ENCODE measurements at regions not wholly inside any gene's neighbourhood (a gene's known extent, or its start where the extent isn't known, plus 50 kb on each side); places are given as distances from the start of the nearest gene placed in this dataset.

GRCh38 chr6:50259903-50260302, 210.2 kb upstream of the DEFB112 start:
- no peak overlapping the region for H3K4me3 ChIP-seq (ENCODE audit: insufficient read depth, low read length)
- DNase-seq (ENCODE audit: insufficient read length, low spot score, missing footprints) = no peak
- no peaks in the 10 kb centered on the region for H3K79me2 ChIP-seq (ENCODE audit: insufficient read depth, low read length)
- peaks cover 12% of the 10 kb centered on the region for H3K9me3 ChIP-seq (ENCODE audit: low read depth, low read length)
- no peaks in the 10 kb centered on the region for H3K4me1 ChIP-seq (ENCODE audit: insufficient read depth, low read length)
- H3K36me3 ChIP-seq (ENCODE audit: insufficient read depth, low read length) = no peaks in the 10 kb centered on the region
- H3K4me2 ChIP-seq (ENCODE audit: insufficient read depth, low read length) = no peak overlapping the region
- H2AFZ ChIP-seq (ENCODE audit: low read length) = no peak overlapping the region
- H3K27ac ChIP-seq (ENCODE audit: low read depth, low read length) = no peak overlapping the region
- H4K20me1 ChIP-seq (ENCODE audit: insufficient read depth, low read length) = no peaks in the 10 kb centered on the region
- TF ChIP-seq CTCF (IDR thresholded peaks at IDR 0.05; ENCODE audit: extremely low read depth, low read depth, low read length) = no peak
- H3K27me3 ChIP-seq (ENCODE audit: insufficient read depth, low read length) = no peaks in the 10 kb centered on the region

- Histone ChIP-seq H3K4me2 (ENCODE audit: insufficient read depth, low read length) (no peak overlapping the region), H3K4me3 (ENCODE audit: insufficient read depth, low read length) (no peak overlapping the region), H4K20me1 (ENCODE audit: insufficient read depth, low read length) (no peaks in the 10 kb centered on the region), H3K27ac (ENCODE audit: low read depth, low read length) (no peak overlapping the region), H3K9me3 (ENCODE audit: low read depth, low read length) (peaks cover 6% of the 10 kb centered on the region), H2AFZ (ENCODE audit: low read length) (no peak overlapping the region), H3K4me1 (ENCODE audit: insufficient read depth, low read length) (no peaks in the 10 kb centered on the region), H3K27me3 (ENCODE audit: insufficient read depth, low read length) (no peaks in the 10 kb centered on the region), H3K36me3 (ENCODE audit: insufficient read depth, low read length) (no peaks in the 10 kb centered on the region), H3K79me2 (ENCODE audit: insufficient read depth, low read length) (no peaks in the 10 kb centered on the region)
- TF ChIP-seq CTCF (IDR thresholded peaks at IDR 0.05; ENCODE audit: extremely low read depth, low read depth, low read length) = no peak
- DNase-seq (ENCODE audit: insufficient read length, low spot score, missing footprints) = no peak
Measured at GRCh38 chr6:50264995-50265571, 215.4 kb upstream of the DEFB112 start.

GRCh38 chr6:50270415-50270814, 220.7 kb upstream of the DEFB112 start:
- Histone ChIP-seq H3K27me3 (ENCODE audit: insufficient read depth, low read length) (no peaks in the 10 kb centered on the region), H3K79me2 (ENCODE audit: insufficient read depth, low read length) (no peaks in the 10 kb centered on the region), H3K4me2 (ENCODE audit: insufficient read depth, low read length) (no peak overlapping the region), H4K20me1 (ENCODE audit: insufficient read depth, low read length) (no peaks in the 10 kb centered on the region), H3K4me1 (ENCODE audit: insufficient read depth, low read length) (no peaks in the 10 kb centered on the region), H3K27ac (ENCODE audit: low read depth, low read length) (no peak overlapping the region), H3K9me3 (ENCODE audit: low read depth, low read length) (no peaks in the 10 kb centered on the region), H3K36me3 (ENCODE audit: insufficient read depth, low read length) (no peaks in the 10 kb centered on the region), H3K4me3 (ENCODE audit: insufficient read depth, low read length) (no peak overlapping the region), H2AFZ (ENCODE audit: low read length) (no peak overlapping the region)
- no peak for DNase-seq (ENCODE audit: insufficient read length, low spot score, missing footprints)
- no peak for TF ChIP-seq CTCF (IDR thresholded peaks at IDR 0.05; ENCODE audit: extremely low read depth, low read depth, low read length)

GRCh38 chr6:50271266-50271665, 221.5 kb upstream of the DEFB112 start:
- H3K27ac ChIP-seq (ENCODE audit: low read depth, low read length) = no peak overlapping the region
- no peak for DNase-seq (ENCODE audit: insufficient read length, low spot score, missing footprints)
- H3K4me3 ChIP-seq (ENCODE audit: insufficient read depth, low read length) = no peak overlapping the region
- no peaks in the 10 kb centered on the region for H3K79me2 ChIP-seq (ENCODE audit: insufficient read depth, low read length)
- H3K36me3 ChIP-seq (ENCODE audit: insufficient read depth, low read length) = no peaks in the 10 kb centered on the region
- H3K9me3 ChIP-seq (ENCODE audit: low read depth, low read length) = no peaks in the 10 kb centered on the region
- H3K4me1 ChIP-seq (ENCODE audit: insufficient read depth, low read length) = no peaks in the 10 kb centered on the region
- H2AFZ ChIP-seq (ENCODE audit: low read length) = no peak overlapping the region
- H3K27me3 ChIP-seq (ENCODE audit: insufficient read depth, low read length) = no peaks in the 10 kb centered on the region
- H4K20me1 ChIP-seq (ENCODE audit: insufficient read depth, low read length) = no peaks in the 10 kb centered on the region
- TF ChIP-seq CTCF (IDR thresholded peaks at IDR 0.05; ENCODE audit: extremely low read depth, low read depth, low read length) = no peak
- H3K4me2 ChIP-seq (ENCODE audit: insufficient read depth, low read length) = no peak overlapping the region

All from osteoblast (primary cell).